Skin epidermis (tissue), 12 donors: ENCODE measurements at regions not wholly inside any gene's neighbourhood (a gene's known extent, or its start where the extent isn't known, plus 50 kb on each side); places are given as distances from the start of the nearest gene placed in this dataset.
A peak's percentile ranks its signal among the peaks of the same experiment; 100 is the strongest.

Experiments used
- H3K27ac ChIP-seq, 21 experiments: fragments of 200-600 bp; sonication (generic) in 11 of 21; one replicate each; pipeline ENCODE4 v1.5.0; 2020; ENCODE audit warnings: mild to moderate bottlenecking in 3 of 21, inconsistent platforms in 2 of 21, moderate library complexity in 2 of 21
- H3K4me3 ChIP-seq, 7 experiments: fragments of 200-600 bp; sonication (generic) in 2 of 7; one replicate each; pipeline ENCODE4 v1.5.0; 2020; ENCODE audit warnings: inconsistent platforms in 2 of 7, mild to moderate bottlenecking in 2 of 7, moderate library complexity in 1 of 7

GRCh38 chr4:125159001-125159400 is 155.8 kb upstream of the FAT4 start:
- Histone ChIP-seq H3K27ac (no peak overlapping the region), H3K4me3 (no peak overlapping the region)

- no peak overlapping the region for H3K4me3 ChIP-seq
- no peak overlapping the region for H3K27ac ChIP-seq
These were observed 159.5 kb upstream of the FAT4 start for GRCh38 chr4:125155251-125155650.

DNA sequence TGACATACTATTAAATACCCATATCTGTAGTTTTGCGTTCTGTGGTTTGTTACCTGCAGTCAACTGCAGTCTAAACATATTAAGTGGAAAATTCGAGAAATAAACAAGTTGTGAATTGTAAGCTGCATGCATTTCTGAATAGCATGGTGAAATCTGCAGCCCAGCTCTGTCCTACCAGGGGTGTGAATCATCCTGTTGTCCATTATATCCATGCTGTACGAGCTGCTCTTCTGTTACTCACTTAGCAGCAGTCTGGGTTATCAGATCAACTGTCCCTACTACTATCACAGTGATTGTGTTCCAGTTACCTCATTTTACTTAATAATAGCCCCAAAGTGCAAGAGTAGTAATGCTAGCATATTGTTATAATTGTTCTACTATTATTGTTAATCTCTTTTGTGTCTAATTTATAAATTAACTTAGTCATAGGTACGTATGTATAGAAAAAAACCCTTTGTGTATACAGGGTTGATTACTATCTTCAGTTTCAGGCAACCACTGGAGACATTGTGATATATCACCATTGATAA is 173.7 kb upstream of the FAT4 start:
- Histone ChIP-seq H3K4me3 (no peak overlapping the region), H3K27ac (no peak overlapping the region)

- no peak overlapping the region for H3K27ac ChIP-seq
- H3K4me3 ChIP-seq, result no peak overlapping the region
These were observed 179.1 kb upstream of the FAT4 start for GRCh38 chr4:125135652-125136051.

DNA sequence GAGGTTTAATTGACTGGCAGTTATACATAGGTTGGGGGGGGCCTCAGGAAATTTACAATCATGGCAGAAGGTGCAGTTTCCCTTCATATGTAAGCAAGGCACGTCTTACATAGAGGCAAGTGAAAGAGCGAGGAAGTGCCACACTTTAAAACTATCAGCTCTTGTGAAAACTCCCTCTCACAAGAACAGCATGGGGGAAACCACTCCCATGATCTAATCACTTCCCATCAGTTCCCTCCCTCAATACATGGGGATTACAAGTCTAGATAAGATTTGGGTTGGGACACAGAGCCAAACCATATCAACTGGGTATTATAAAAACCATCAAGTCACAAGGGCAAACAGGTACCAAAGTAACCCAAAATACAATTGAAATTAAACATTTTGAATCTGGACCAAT is 182.0 kb upstream of the FAT4 start:
- H3K27ac ChIP-seq, result peak overlapping the region in 1 of 21 experiments; percentile 6
- H3K4me3 ChIP-seq, result no peak overlapping the region

DNA sequence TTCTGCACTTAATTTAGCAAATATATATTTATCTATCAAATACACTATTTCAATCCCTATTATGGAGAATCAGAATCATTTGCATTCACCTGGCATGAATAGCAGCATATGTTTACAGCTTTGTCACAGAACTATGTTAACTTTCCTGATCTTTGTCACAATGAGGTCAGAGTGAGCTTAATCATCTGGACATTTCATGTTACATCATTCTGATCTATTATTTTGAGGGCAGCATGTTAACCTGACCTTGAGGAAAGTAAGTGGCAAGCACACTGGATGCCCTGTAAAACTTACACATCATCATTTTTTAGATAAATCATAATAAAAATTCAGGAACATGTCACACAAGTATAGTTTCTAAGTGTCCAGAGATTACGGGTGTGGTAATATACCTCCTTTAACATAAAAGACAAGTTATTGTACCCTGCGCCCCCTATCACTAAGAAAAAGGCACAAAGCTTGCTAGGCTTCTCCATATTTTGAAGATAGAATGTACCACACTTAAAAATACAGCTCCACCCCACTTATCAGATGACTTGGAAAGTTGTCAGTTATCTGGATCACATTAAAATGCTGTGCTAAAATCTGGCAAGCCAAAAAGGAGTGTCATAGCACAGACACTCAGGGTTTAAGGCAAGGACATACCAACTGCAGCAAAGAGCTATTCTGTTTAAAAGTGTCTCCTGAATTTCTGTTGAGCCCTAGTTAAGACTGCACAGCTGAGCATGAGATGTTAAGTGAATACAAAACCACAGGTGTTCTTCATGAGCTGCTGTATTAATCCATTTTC is 182.7 kb upstream of the FAT4 start:
- H3K4me3 ChIP-seq, result no peak overlapping the region
- H3K27ac ChIP-seq, result no peak overlapping the region

DNA sequence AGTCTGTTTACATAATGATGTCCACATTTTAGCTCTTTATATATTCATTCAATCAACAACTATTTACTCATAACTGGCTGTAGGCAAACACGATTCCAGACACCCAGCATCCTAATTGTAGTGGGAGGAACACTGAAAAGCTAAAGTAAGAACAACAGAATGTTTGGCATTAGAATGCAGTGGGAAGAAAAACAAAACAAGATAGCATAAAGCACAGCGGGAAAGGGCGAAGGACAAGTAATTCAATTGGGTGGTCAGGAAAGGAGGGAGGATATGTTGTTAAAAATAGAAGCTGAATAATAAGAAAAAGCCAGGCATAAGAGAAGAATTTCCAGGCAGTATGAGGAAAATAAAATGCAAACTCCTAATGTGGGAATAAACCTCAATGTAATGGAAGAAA is 189.5 kb upstream of the FAT4 start:
- no peak overlapping the region for H3K4me3 ChIP-seq

DNA sequence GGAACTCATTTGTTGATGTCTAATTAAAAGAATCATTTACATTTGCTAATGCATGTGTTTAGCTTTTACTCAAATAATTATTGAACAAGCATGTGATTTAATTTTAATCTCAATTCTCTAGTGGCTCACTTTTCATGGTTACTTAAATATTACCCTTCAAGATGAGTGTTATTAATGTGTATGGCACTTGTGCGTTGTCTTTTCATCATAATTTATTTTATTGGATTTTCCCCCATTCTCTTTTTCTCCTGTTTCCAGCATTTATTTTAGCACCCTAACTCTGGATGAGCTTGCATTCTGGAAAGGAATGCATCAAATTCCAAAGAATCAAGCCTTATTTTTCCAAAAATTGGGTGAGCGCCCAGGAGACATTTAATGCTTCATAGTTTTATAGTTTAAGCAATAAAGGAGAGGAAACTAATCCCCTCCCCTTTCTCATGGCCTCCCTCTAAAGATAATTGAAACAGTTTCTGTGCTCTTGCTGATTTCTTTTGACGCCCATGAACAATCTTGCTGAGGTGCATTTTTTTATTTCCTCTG is 191.1 kb upstream of the FAT4 start:
- no peak overlapping the region for H3K4me3 ChIP-seq
- H3K27ac ChIP-seq, result no peak overlapping the region

More for the DNA sequence above, 189.5 kb upstream of the FAT4 start:
- H3K27ac ChIP-seq, result peak overlapping the region in 4 of 21 experiments; percentile 9 to 74 (median 50)

- H3K27ac ChIP-seq, result no peak overlapping the region
- H3K4me3 ChIP-seq, result no peak overlapping the region
These were observed 193.2 kb upstream of the FAT4 start for GRCh38 chr4:125121581-125121980.

GRCh38 chr4:125116431-125116830 is 198.3 kb upstream of the FAT4 start:
- Histone ChIP-seq H3K4me3 (no peak overlapping the region), H3K27ac (no peak overlapping the region)

DNA sequence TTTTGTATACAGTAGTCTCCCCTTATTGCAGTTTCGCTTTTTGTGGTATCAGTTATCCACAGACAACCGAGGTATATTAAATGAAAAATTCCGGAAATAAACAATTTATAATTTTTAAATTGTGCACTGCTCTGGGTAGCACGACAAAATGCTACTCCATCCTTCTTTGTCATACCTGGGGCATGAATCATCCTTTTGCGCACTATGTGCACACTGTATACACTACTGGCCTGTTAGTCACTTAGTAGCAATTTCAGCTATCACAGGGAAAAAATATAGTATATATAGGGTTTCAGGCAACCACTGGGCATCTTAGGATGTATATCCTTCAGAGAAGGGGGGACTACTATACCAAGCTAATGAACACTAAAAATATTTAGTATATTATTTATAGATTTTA is 198.8 kb upstream of the FAT4 start:
- no peak overlapping the region for H3K27ac ChIP-seq
- no peak overlapping the region for H3K4me3 ChIP-seq

DNA sequence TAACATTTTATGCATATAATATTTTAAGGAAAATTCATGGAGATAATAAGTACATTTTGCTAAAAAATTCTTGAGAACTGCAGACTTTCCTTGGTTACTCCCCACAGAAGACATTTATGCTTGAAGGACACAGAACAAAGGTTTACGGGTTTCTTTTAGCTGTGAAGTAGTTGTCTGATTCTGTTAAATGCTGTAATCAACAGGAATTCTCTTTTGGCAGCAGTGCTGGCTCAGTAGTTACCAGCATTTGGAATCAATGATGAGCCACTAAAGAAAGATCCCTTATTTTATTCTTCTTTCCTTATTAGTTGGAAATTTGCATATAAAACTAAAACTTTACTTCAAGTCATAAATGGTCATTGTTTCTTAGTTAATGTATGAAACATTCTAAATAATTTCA is 199.3 kb upstream of the FAT4 start:
- H3K4me3 ChIP-seq, result no peak overlapping the region
- H3K27ac ChIP-seq, result no peak overlapping the region

DNA sequence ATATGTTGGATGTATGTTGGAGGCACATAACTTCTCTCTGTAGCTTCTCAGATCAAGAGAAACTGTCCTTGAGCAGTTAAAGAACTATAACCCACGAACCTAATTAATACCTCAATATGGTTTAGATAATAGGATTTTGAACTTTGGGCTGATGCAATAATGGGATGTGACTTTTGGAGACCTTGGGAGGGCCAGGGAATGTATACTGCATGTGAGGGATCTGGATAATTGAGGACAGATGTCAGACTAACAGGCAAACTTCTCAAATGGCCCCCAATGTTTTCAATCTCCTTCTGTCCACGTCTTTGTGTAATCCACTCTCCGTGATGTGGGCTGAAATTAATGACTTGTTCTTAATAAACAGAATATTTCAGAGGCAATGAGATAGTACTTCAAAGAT is 202.2 kb upstream of the FAT4 start:
- Histone ChIP-seq H3K27ac (no peak overlapping the region), H3K4me3 (no peak overlapping the region)

GRCh38 chr4:125111323-125111722 is 203.4 kb upstream of the FAT4 start:
- H3K27ac ChIP-seq, result no peak overlapping the region
- H3K4me3 ChIP-seq, result no peak overlapping the region

DNA sequence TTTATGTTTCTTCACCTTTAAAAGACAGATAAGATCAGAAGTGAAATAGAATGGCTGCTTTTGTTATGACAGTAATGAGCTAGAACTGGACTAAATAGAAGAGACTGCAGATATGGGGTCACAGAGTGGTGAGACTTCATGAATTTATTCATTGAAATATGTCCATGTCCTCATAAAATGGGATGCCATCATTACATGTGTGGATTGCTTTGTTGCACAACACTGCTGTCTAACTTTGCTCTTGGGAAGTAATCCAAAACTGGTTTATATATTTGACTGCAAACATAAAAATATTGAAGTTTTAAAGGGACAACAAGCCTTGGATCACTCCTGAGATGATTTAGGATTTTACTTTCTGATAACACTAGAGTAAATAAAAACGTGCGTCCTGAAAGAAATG is 209.2 kb upstream of the FAT4 start:
- no peak overlapping the region for H3K27ac ChIP-seq
- no peak overlapping the region for H3K4me3 ChIP-seq

GRCh38 chr4:125104616-125105015 is 210.1 kb upstream of the FAT4 start:
- Histone ChIP-seq H3K4me3 (no peak overlapping the region), H3K27ac (no peak overlapping the region)

GRCh38 chr4:125101719-125102118 is 213.0 kb upstream of the FAT4 start:
- H3K4me3 ChIP-seq, result no peak overlapping the region
- H3K27ac ChIP-seq, result peak overlapping the region in 1 of 21 experiments; percentile 17

DNA sequence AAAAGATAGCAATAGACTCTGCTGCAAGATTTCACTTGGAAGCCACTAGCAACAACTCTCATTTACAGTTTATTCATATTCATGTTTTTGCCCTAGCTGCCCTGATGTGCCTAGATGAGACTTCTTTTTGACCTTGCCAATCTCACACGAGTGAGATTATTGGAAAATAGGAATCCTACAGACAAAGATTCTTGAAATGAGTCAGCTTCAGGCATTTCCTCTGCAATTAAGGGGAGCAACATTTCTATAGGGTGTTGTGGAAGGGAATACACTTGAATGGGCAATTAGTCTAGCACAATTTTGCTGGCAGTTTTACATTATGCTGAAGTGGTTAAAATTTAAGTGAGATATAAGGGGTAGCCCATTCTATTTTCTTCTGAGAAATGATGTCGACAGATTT is 217.0 kb upstream of the FAT4 start:
- H3K4me3 ChIP-seq, result no peak overlapping the region
- H3K27ac ChIP-seq, result no peak overlapping the region

DNA sequence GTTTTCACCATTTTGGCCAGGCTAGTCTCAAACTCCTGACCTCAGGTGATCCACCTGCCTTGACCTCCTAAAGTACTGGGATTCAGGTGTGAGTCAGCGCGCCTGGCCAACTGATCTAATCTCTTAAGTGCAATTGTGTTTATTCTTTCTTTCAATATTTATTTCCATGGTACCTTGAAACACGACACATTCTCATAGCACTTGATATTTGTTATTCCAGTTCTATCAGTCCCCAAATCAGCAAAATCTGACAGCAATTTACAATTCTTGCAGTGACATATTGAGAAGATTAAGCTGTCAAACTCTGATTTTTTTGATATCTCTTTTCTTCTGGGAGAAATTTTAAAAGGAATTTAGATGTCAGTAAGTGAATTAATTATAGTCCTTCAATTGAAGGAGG is 218.1 kb upstream of the FAT4 start:
- H3K4me3 ChIP-seq, result no peak overlapping the region
- no peak overlapping the region for H3K27ac ChIP-seq

- Histone ChIP-seq H3K4me3 (no peak overlapping the region), H3K27ac (no peak overlapping the region)
These were observed 223.2 kb upstream of the FAT4 start for GRCh38 chr4:125091541-125091940.

DNA sequence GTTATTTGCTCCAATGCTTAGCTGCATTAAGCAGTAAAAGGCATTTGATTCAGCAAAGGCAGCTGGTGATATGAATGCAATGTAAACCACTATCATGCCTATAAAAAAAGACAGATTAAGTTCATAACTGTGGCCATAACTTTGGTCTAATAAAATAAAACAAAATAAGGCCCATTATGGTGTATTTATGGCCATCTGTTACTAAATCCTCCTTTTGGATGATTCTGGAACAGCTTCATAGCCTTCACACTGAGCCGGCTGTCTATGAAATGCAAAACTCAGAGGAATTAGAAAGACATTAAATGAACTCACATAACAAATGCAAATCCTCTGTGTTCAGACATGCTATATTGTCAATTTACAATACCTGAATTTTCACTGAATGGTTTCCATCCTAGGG is 223.7 kb upstream of the FAT4 start:
- H3K27ac ChIP-seq, result no peak overlapping the region
- H3K4me3 ChIP-seq, result no peak overlapping the region

DNA sequence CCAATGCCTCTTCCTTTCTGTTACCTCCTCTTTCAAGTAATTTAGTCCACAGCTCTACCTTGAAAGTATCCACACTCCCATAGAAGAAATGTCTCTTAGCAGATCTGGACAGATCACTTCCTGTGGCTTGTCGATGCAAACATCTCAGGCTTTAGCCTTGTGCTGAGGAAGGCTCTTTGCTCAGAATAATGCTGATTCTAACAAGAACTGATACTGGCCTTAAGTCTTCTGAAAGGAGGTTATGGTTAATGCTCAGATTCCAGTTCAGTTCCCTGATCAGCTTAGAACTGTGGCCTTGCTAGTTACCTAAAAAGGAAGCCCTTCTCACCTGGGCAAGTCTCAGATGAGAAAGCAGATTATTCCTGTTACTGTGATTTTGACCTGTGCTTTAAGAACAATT is 230.1 kb upstream of the FAT4 start:
- H3K27ac ChIP-seq, result no peak overlapping the region
- H3K4me3 ChIP-seq, result no peak overlapping the region
